Stomach (tissue), 8 donors: ENCODE measurements at regions not wholly inside any gene's neighbourhood (a gene's known extent, or its start where the extent isn't known, plus 50 kb on each side); places are given as distances from the start of the nearest gene placed in this dataset.

Experiments used
- DNase-seq, 2 donors: peaks; one replicate each; pipeline versions ENCODE4 v3.0.0 to v3.0.0-alpha.2; 2013 to 2019
- H3K27ac ChIP-seq, 5 donors: fragments of 200-600 bp in 4 of 5; sonication (generic) in 4 of 5; one replicate each; pipeline ENCODE4 v1.5.1; 2013 to 2019; ENCODE audit warnings: mild to moderate bottlenecking in 1 of 5, moderate library complexity in 1 of 5
- H3K27me3 ChIP-seq, 3 donors: fragments of 200-600 bp; sonication (generic); one replicate each; pipeline ENCODE4 v1.5.1; 2017 to 2019; ENCODE audit warnings: mixed run types in 1 of 3
- H3K36me3 ChIP-seq, 4 donors: fragments of 200-600 bp; sonication (generic); 1 replicate in 3 of 4; 2 replicates in 1 of 4; pipeline ENCODE4 v1.5.1; 2016 to 2019
- H3K4me1 ChIP-seq, 4 donors: fragments of 200-600 bp; sonication (generic); one replicate each; pipeline ENCODE4 v1.5.1; 2016 to 2019
- H3K4me3 ChIP-seq, 4 donors: fragments of 200-600 bp; sonication (generic) in 3 of 4; one replicate each; pipeline ENCODE4 v1.5.1; 2016 to 2019; ENCODE audit warnings: mild to moderate bottlenecking in 1 of 4
- H3K9me3 ChIP-seq, 4 donors: fragments of 200-600 bp; sonication (generic); one replicate each; pipeline ENCODE4 v1.5.1; 2016 to 2019
- EP300 ChIP-seq: sonication (generic); formaldehyde crosslinking; IDR thresholded peaks from one replicate; pipeline ENCODE4 v1.6.1; 2017; ENCODE audit warnings: antibody characterized with exemption
- POLR2A ChIP-seq, 4 donors: fragments of 450-650 bp; IDR thresholded peaks; one replicate each; pipeline ENCODE4 v1.6.1; 2016; ENCODE audit warnings: antibody characterized with exemption in 4 of 4, control low read depth in 2 of 4, mild to moderate bottlenecking in 1 of 4, moderate library complexity in 1 of 4
- POLR2AphosphoS5 ChIP-seq, 3 donors: sonication (generic); formaldehyde crosslinking; IDR thresholded peaks; one replicate each; pipeline ENCODE4 v1.6.1; 2016; ENCODE audit warnings: antibody characterized with exemption in 3 of 3
- WGBS, 5 donors: extraction: QIAGEN DNeasy Blood & Tissue Kit in 3 of 5; methylation state at CpG; one replicate each; pipeline versions ENCODE4 v1.1.5 to v1.1.7; 2013 to 2018; 5-methylcytosine and 5-hydroxymethylcytosine counted together
- intact Hi-C: fragments of 100-400 bp; cut with DNase I; formaldehyde crosslinking; loops from one replicate; pipeline ENCODE4 v1.15.1; 2023; ENCODE audit warnings: low total_unique reads
- TF ChIP-seq, protein P1 (sequence below), 7 experiments: fragments of 450-650 bp in 4 of 7; fragments of 200-600 bp in 3 of 7; sonication (generic) in 3 of 7; IDR thresholded peaks; one replicate each; pipeline ENCODE4 v1.5.1; 2016 to 2019; ENCODE audit warnings: antibody characterized with exemption in 7 of 7, control low read depth in 2 of 7, mild to moderate bottlenecking in 1 of 7
- donor health status: healthy with polysubstance abuse.
- donor health status: Bipolar disorder and iron deficiency.
- donor health status: healthy.

- 37 to 74% (median 58%) methylated on average over 3 of the region's 3 CpGs for WGBS, 5 donors
These were observed 137.6 kb downstream of the GPAM start for GRCh38 chr10:112045938-112046337.

DNA sequence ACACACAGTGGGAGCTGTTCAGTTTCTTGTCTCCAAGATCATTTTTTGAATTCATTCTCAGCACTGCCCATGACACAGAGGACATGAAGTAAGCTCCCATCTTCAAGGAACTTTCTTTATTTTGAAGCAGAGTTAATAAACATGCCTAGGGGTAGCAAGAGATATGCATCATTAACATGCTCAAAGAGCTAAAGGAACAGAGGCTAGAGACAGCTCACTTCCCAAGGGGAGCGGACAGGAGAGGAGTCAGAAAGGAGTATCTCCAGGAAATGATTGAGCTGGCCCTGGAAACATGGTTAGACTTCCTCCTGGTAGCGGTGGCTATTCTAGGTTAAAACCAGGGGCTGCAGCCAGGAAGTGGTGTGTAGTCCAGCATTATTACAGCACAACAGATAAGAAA, 135.9 kb downstream of the GPAM start:
- intact Hi-C loops = no loop called here
- WGBS, 5 donors = 35 to 86% (median 47%) methylated on average over 1 to 2 of the region's 2 CpGs
- Histone ChIP-seq H3K4me1 (no peaks in the 10 kb centered on the region), H3K9me3 (no peaks in the 10 kb centered on the region), H3K27ac (no peak overlapping the region), H3K36me3 (no peaks in the 10 kb centered on the region), H3K27me3 (no peaks in the 10 kb centered on the region), H3K4me3 (no peak overlapping the region)
- TF ChIP-seq POLR2A (IDR thresholded peaks at IDR 0.05) (no peak), EP300 (no peak), POLR2AphosphoS5 (IDR thresholded peaks at IDR 0.05) (no peak)
- DNase-seq = no peak

More at GRCh38 chr10:112045938-112046337, 137.6 kb downstream of the GPAM start:
- Histone ChIP-seq H3K4me1 (no peaks in the 10 kb centered on the region), H3K4me3 (no peak overlapping the region), H3K27me3 (no peaks in the 10 kb centered on the region), H3K36me3 (no peaks in the 10 kb centered on the region), H3K9me3 (no peaks in the 10 kb centered on the region), H3K27ac (no peak overlapping the region)
- TF ChIP-seq EP300 (no peak), POLR2A (IDR thresholded peaks at IDR 0.05) (no peak), POLR2AphosphoS5 (IDR thresholded peaks at IDR 0.05) (no peak)
- TF ChIP-seq, protein P1, sequence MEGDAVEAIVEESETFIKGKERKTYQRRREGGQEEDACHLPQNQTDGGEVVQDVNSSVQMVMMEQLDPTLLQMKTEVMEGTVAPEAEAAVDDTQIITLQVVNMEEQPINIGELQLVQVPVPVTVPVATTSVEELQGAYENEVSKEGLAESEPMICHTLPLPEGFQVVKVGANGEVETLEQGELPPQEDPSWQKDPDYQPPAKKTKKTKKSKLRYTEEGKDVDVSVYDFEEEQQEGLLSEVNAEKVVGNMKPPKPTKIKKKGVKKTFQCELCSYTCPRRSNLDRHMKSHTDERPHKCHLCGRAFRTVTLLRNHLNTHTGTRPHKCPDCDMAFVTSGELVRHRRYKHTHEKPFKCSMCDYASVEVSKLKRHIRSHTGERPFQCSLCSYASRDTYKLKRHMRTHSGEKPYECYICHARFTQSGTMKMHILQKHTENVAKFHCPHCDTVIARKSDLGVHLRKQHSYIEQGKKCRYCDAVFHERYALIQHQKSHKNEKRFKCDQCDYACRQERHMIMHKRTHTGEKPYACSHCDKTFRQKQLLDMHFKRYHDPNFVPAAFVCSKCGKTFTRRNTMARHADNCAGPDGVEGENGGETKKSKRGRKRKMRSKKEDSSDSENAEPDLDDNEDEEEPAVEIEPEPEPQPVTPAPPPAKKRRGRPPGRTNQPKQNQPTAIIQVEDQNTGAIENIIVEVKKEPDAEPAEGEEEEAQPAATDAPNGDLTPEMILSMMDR (IDR thresholded peaks at IDR 0.05) = no peak
- intact Hi-C loops = no loop called here
- peak in 1 of 2 donors; percentile 65 for DNase-seq

DNA sequence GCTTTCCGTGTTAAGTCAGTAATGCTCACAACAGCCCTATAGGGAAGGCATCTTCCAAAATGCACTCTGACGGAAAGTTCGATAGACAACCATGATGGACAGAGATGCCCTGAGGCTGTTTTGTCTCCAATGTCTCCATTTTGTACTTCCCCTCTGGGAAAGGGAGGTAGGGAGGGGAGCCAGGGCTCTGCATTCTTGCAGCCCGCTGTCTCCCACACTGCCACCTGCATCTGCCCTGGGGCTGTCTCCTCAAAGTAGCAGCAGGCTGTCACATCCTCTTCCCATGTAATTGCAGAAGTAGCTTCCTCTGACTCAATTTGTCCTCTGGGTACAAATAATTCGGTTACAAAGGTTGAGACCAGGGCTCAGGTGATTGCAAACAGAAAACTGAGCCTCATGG, 131.4 kb downstream of the GPAM start:
- WGBS, 5 donors = 71 to 87% (median 75%) methylated on average over 5 of the region's 5 CpGs
- no peaks in the 10 kb centered on the region for H3K27me3 ChIP-seq
- no peak overlapping the region for H3K27ac ChIP-seq
- H3K4me3 ChIP-seq = no peak overlapping the region
- no peaks in the 10 kb centered on the region for H3K4me1 ChIP-seq
- DNase-seq = no peak
- H3K36me3 ChIP-seq = no peaks in the 10 kb centered on the region
- TF ChIP-seq POLR2AphosphoS5 (IDR thresholded peaks at IDR 0.05) = no peak
- TF ChIP-seq POLR2A (IDR thresholded peaks at IDR 0.05) = no peak
- TF ChIP-seq, protein P1 (IDR thresholded peaks at IDR 0.05) = no peak
- TF ChIP-seq EP300 = no peak
- intact Hi-C loops = no loop called here
- no peaks in the 10 kb centered on the region for H3K9me3 ChIP-seq

DNA sequence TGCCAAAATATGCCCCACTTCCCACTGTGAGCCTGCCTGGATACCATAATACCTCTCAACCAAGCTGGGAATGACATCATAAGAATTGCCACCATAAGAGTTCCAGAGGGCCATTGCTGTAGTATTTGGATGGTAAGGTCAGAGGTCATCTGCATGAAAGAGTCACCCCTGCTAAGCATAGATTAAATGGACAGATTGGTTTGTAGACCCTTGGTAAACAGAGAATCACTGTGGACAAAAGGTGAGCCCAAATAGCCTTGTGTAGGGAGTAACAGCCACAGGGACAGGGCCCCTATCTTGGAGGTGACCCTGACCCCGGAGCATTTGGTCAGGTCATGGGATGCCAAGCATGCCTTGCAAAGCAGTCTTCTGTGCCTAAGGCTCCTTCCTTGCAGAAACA, 129.7 kb downstream of the GPAM start:
- no peak for DNase-seq
- Histone ChIP-seq H3K4me1 (no peaks in the 10 kb centered on the region), H3K27ac (no peak overlapping the region), H3K9me3 (no peaks in the 10 kb centered on the region), H3K27me3 (no peaks in the 10 kb centered on the region), H3K4me3 (no peak overlapping the region), H3K36me3 (no peaks in the 10 kb centered on the region)
- WGBS, 5 donors = 25 to 57% (median 37%) methylated on average over 1 of the region's 1 CpG
- TF ChIP-seq EP300 = no peak
- TF ChIP-seq POLR2A (IDR thresholded peaks at IDR 0.05) = no peak
- no peak for TF ChIP-seq POLR2AphosphoS5 (IDR thresholded peaks at IDR 0.05)
- TF ChIP-seq, protein P1 (IDR thresholded peaks at IDR 0.05) = no peak
- intact Hi-C loops = no loop called here

GRCh38 chr10:112054516-112054915, 129.0 kb downstream of the GPAM start:
- H3K4me1 ChIP-seq = no peaks in the 10 kb centered on the region
- no peak for DNase-seq
- H3K27me3 ChIP-seq = no peaks in the 10 kb centered on the region
- no peak overlapping the region for H3K27ac ChIP-seq
- H3K9me3 ChIP-seq = no peaks in the 10 kb centered on the region
- intact Hi-C loops = no loop called here
- H3K36me3 ChIP-seq = no peaks in the 10 kb centered on the region
- H3K4me3 ChIP-seq = no peak overlapping the region
- TF ChIP-seq POLR2A (IDR thresholded peaks at IDR 0.05) (no peak), POLR2AphosphoS5 (IDR thresholded peaks at IDR 0.05) (no peak), EP300 (no peak)
- TF ChIP-seq, protein P1 (IDR thresholded peaks at IDR 0.05) = no peak
- 80 to 88% (median 87%) methylated on average over 5 of the region's 5 CpGs for WGBS, 5 donors
